HEK293T (cell line): ENCODE measurements at regions not wholly inside any gene's neighbourhood (a gene's known extent, or its start where the extent isn't known, plus 50 kb on each side); places are given as distances from the start of the nearest gene placed in this dataset.

Experiments
- CTCF ChIA-PET: fragments of 350-600 bp; formaldehyde crosslinking; extraction: SDS; loops from one replicate; lab custom pipeline; 2021; ENCODE audit warnings: antibody characterized with exemption, inconsistent platforms; lab: Yijun Ruan, JAX
- POLR2A ChIA-PET: fragments of 350-600 bp; formaldehyde crosslinking; extraction: SDS; loops from one replicate; lab custom pipeline; 2020; ENCODE audit warnings: antibody characterized with exemption, inconsistent platforms; lab: Yijun Ruan, JAX
- DNase-seq: peaks from one replicate; pipeline ENCODE4 v3.0.0; 2012; ENCODE audit warnings: mixed read lengths; ENCODE audit errors: extremely low spot score
- ARNT ChIP-seq: fragments of 450-650 bp; IDR thresholded peaks from 2 replicates; pipeline ENCODE4 v1.6.1; 2017; ENCODE audit warnings: mild to moderate bottlenecking
- BHLHE40 ChIP-seq: fragments of 450-650 bp; IDR thresholded peaks from 2 replicates; pipeline ENCODE4 v1.6.1; 2016; ENCODE audit warnings: mild to moderate bottlenecking, moderate library complexity, borderline replicate concordance
- CTBP1 ChIP-seq: fragments of 450-650 bp; IDR thresholded peaks from 2 replicates; pipeline ENCODE4 v1.6.1; 2016; ENCODE audit warnings: borderline replicate concordance
- ELF4 ChIP-seq: fragments of 450-650 bp; IDR thresholded peaks from 2 replicates; pipeline ENCODE4 v1.6.1; 2017; ENCODE audit warnings: antibody characterized with exemption
- FOXA1 ChIP-seq: fragments of 450-650 bp; IDR thresholded peaks from 2 replicates; pipeline ENCODE4 v1.6.1; 2016; ENCODE audit warnings: mild to moderate bottlenecking
- FOXK2 ChIP-seq: fragments of 450-650 bp; IDR thresholded peaks from 2 replicates; pipeline ENCODE4 v1.6.1; 2016; ENCODE audit warnings: mild to moderate bottlenecking
- FOXM1 ChIP-seq: fragments of 450-650 bp; IDR thresholded peaks from 2 replicates; pipeline ENCODE4 v1.6.1; 2017; ENCODE audit warnings: mild to moderate bottlenecking, borderline replicate concordance
- HDGF ChIP-seq: fragments of 450-650 bp; IDR thresholded peaks from 2 replicates; pipeline ENCODE4 v1.6.1; 2017; ENCODE audit warnings: antibody characterized with exemption, borderline replicate concordance
- L3MBTL2 ChIP-seq: fragments of 450-650 bp; conservative IDR thresholded peaks from 2 replicates; pipeline ENCODE4 v1.6.1; 2016; ENCODE audit warnings: mild to moderate bottlenecking
- LEF1 ChIP-seq: fragments of 450-650 bp; IDR thresholded peaks from 2 replicates; pipeline ENCODE4 v1.6.1; 2017; ENCODE audit warnings: mild to moderate bottlenecking, borderline replicate concordance
- NFRKB ChIP-seq: fragments of 450-650 bp; IDR thresholded peaks from 2 replicates; pipeline ENCODE4 v1.6.1; 2016; ENCODE audit warnings: mild to moderate bottlenecking, moderate library complexity
- PKNOX1 ChIP-seq: fragments of 450-650 bp; IDR thresholded peaks from 2 replicates; pipeline ENCODE4 v1.6.1; 2016
- SP1 ChIP-seq: fragments of 450-650 bp; IDR thresholded peaks from 2 replicates; pipeline ENCODE4 v1.6.1; 2017
- SUZ12 ChIP-seq: fragments of 450-650 bp; IDR thresholded peaks from 2 replicates; pipeline ENCODE4 v1.6.1; 2016; ENCODE audit warnings: mild to moderate bottlenecking
- TARDBP ChIP-seq: fragments of 450-650 bp; IDR thresholded peaks from 2 replicates; pipeline ENCODE4 v1.6.1; 2016
- ZNF384 ChIP-seq: fragments of 450-650 bp; IDR thresholded peaks from 2 replicates; pipeline ENCODE4 v1.6.1; 2016

GRCh38 chr16:86892509-86892908, 314.2 kb downstream of the FOXL1 start:
- TF ChIP-seq SUZ12, result no peak
- peak; percentile 24; the same call in 1 of the 2 replicates for TF ChIP-seq PKNOX1
- CTCF ChIA-PET, result no interaction called here
- no peak for DNase-seq
- POLR2A ChIA-PET, result no interaction called here

- CTCF ChIA-PET, result no interaction called here
- TF ChIP-seq PKNOX1, result no peak
- TF ChIP-seq FOXK2, result no peak
- TF ChIP-seq FOXM1, result no peak
- no peak for TF ChIP-seq CTBP1
- TF ChIP-seq ZNF384, result no peak
- no peak for TF ChIP-seq HDGF
- no peak for TF ChIP-seq NFRKB
- no peak for TF ChIP-seq SP1
- TF ChIP-seq LEF1, result no peak
- DNase-seq, result no peak
- POLR2A ChIA-PET, result no interaction called here
These were observed 315.2 kb downstream of the FOXL1 start for GRCh38 chr16:86893506-86893905.

GRCh38 chr16:86894029-86894567, 315.7 kb downstream of the FOXL1 start:
- ChIA-PET POLR2A (no interaction called here), CTCF (interaction anchor here (1.2 kb wide), 1 partner anchor 133 kb away, joined by 3 read pairs; no protein-coding TSS in a partner anchor)
- TF ChIP-seq BHLHE40 (no peak), L3MBTL2 (no peak), HDGF (no peak), SP1 (no peak), SUZ12 (no peak)
- DNase-seq, result no peak

GRCh38 chr16:86894925-86895324, 316.6 kb downstream of the FOXL1 start:
- DNase-seq, result no peak
- no peak for TF ChIP-seq FOXK2
- TF ChIP-seq ELF4, result no peak
- no peak for TF ChIP-seq LEF1
- no peak for TF ChIP-seq ARNT
- no peak for TF ChIP-seq CTBP1
- no peak for TF ChIP-seq NFRKB
- TF ChIP-seq SUZ12, result no peak
- no peak for TF ChIP-seq SP1
- no peak for TF ChIP-seq BHLHE40
- no peak for TF ChIP-seq L3MBTL2
- TF ChIP-seq ZNF384, result no peak
- no peak for TF ChIP-seq FOXM1
- TF ChIP-seq HDGF, result no peak
- no peak for TF ChIP-seq FOXA1
- CTCF ChIA-PET, result interaction anchor here (1.2 kb wide), 1 partner anchor 134 kb away, joined by 3 read pairs; no protein-coding TSS in a partner anchor
- POLR2A ChIA-PET, result no interaction called here

- TF ChIP-seq BHLHE40 (no peak), SUZ12 (no peak), FOXA1 (no peak), NFRKB (no peak)
- POLR2A ChIA-PET, result no interaction called here
- CTCF ChIA-PET, result no interaction called here
- no peak for DNase-seq
These were observed 317.3 kb downstream of the FOXL1 start for GRCh38 chr16:86895606-86896005.

- TF ChIP-seq SUZ12 (no peak), ARNT (no peak), FOXK2 (no peak), ELF4 (no peak), TARDBP (no peak), FOXM1 (no peak), NFRKB (no peak), ZNF384 (no peak), FOXA1 (no peak), SP1 (no peak), HDGF (no peak), PKNOX1 (no peak), L3MBTL2 (no peak)
- ChIA-PET POLR2A (no interaction called here), CTCF (no interaction called here)
- no peak for DNase-seq
These were observed 318.6 kb downstream of the FOXL1 start for GRCh38 chr16:86896976-86897375.

- TF ChIP-seq BHLHE40 (no peak), ARNT (no peak), SUZ12 (no peak), HDGF (no peak), CTBP1 (no peak), ZNF384 (no peak), FOXK2 (no peak), PKNOX1 (no peak), NFRKB (no peak), FOXA1 (no peak)
- CTCF ChIA-PET, result no interaction called here
These were observed 319.1 kb downstream of the FOXL1 start for GRCh38 chr16:86897486-86897885.

More at GRCh38 chr16:86897486-86897885, 319.1 kb downstream of the FOXL1 start:
- no peak for DNase-seq
- POLR2A ChIA-PET, result no interaction called here
